ENCODE measurements at regions not wholly inside any gene's neighbourhood (a gene's known extent, or its start where the extent isn't known, plus 50 kb on each side); places are given as distances from the start of the nearest gene placed in this dataset.

DNA sequence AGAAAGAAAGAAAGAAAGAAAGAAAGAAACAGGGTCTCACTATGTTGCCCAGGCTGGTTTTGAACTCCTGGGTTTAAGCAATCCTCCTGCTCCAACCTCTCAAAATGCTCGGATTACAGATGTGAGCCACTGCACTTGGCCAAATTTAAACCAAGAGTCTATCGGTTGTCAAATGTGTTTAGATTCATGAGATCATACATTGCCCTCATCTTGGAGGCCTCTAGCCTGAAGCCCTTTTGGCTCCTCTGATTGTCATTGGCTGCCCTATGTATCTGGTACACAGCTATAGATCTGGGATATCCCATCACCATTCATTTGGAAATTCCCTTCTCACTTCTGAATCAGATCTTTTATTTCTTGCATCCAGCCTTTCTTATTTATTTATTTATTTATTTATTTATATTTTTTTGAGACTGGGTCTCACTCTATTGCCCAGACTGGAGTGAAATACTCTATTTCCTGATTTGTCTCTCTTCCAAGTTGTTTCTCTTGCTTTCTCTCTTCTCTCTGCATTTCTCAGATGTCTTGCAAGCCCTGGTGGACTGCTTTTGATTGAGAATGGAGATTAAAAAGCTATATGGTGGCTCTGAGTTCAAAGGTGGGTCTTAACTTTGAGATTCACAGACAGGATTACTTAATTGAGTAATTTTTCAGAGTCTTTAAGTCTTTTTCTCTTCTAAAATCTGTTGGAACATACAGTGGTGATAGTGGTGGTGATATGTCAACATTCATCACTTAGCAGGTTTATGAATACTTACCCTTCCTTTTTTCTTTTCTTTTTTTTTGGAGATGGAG lies 121.9 kb downstream of the GJA1 start:
- Histone ChIP-seq H3K27ac (ENCODE audit: control insufficient read depth, insufficient read depth) (no peak overlapping the region), H3K4me3 (no peak overlapping the region), H2AFZ (ENCODE audit: control insufficient read depth, low read depth, low read length) (no peak overlapping the region), H3K36me3 (ENCODE audit: control insufficient read depth in 2 of 2, insufficient read depth in 2 of 2, low read length in 1 of 2) (no peaks in the 10 kb centered on the region), H3K4me2 (ENCODE audit: control insufficient read depth, insufficient read depth) (no peak overlapping the region), H3K79me2 (ENCODE audit: control insufficient read depth, insufficient read depth, low read length) (no peaks in the 10 kb centered on the region), H3K9ac (ENCODE audit: control insufficient read depth, insufficient read depth, low read length) (no peak overlapping the region), H3K27me3 (replicated peaks in 1 of 2; ENCODE audit: control insufficient read depth in 2 of 2, insufficient read depth in 2 of 2, low read length in 1 of 2) (no peaks in the 10 kb centered on the region), H4K20me1 (ENCODE audit: control insufficient read depth, insufficient read depth) (no peaks in the 10 kb centered on the region), H3K9me3 (replicated peaks; ENCODE audit: control insufficient read depth, insufficient read depth, low read length) (no peaks in the 10 kb centered on the region), H3K4me1 (ENCODE audit: control insufficient read depth, insufficient read depth, low read length) (no peaks in the 10 kb centered on the region)
- WGBS (ENCODE audit: insufficient coverage, insufficient replicate concordance, low lambda C conversion rate, missing lambda C conversion rate), result 29% methylated on average over 2 of the region's 2 CpGs
- DNase-seq (ENCODE audit: low read depth, low spot score) (no peak), ATAC-seq (no peak), FAIRE-seq (no peak)
- POLR2A ChIA-PET, result no interaction called here
- CTCF ChIA-PET, result no interaction called here
- intact Hi-C loops (cut with micrococcal nuclease; ENCODE audit: unreplicated experiment), result no loop called here
- RAD21 ChIA-PET (ENCODE audit: unreplicated experiment), result no interaction called here
- BruUV-seq (replicated peaks), result no TSS peak
- in situ Hi-C loops (cut with MboI), result no loop called here
- SMC1A ChIA-PET (ENCODE audit: uncharacterized antibody, unreplicated experiment), result no interaction called here
- TF ChIP-seq KAT2A (conservative IDR thresholded peaks at IDR 0.05; ENCODE audit: control insufficient read depth, low read depth, low read length) (no peak), NRF1 (conservative IDR thresholded peaks at IDR 0.05; ENCODE audit: low read depth, low read length) (no peak), ESRRA (IDR thresholded peaks at IDR 0.05; ENCODE audit: low read length) (no peak), SMC3 (IDR thresholded peaks at IDR 0.05; ENCODE audit: borderline replicate concordance, low read length) (no peak), CBX5 (IDR thresholded peaks at IDR 0.05; ENCODE audit: low read depth) (no peak), HDGF (IDR thresholded peaks at IDR 0.05) (no peak), MEF2A (IDR thresholded peaks at IDR 0.05; ENCODE audit: insufficient read depth, low read depth, low read length) (no peak), CHD1 (IDR thresholded peaks at IDR 0.05; ENCODE audit: low read depth, low read length) (no peak)
- TF ChIP-seq, protein P1, sequence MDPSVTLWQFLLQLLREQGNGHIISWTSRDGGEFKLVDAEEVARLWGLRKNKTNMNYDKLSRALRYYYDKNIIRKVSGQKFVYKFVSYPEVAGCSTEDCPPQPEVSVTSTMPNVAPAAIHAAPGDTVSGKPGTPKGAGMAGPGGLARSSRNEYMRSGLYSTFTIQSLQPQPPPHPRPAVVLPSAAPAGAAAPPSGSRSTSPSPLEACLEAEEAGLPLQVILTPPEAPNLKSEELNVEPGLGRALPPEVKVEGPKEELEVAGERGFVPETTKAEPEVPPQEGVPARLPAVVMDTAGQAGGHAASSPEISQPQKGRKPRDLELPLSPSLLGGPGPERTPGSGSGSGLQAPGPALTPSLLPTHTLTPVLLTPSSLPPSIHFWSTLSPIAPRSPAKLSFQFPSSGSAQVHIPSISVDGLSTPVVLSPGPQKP (IDR thresholded peaks at IDR 0.05; ENCODE audit: low read depth, low read length), result no peak
- TF ChIP-seq, protein P2, sequence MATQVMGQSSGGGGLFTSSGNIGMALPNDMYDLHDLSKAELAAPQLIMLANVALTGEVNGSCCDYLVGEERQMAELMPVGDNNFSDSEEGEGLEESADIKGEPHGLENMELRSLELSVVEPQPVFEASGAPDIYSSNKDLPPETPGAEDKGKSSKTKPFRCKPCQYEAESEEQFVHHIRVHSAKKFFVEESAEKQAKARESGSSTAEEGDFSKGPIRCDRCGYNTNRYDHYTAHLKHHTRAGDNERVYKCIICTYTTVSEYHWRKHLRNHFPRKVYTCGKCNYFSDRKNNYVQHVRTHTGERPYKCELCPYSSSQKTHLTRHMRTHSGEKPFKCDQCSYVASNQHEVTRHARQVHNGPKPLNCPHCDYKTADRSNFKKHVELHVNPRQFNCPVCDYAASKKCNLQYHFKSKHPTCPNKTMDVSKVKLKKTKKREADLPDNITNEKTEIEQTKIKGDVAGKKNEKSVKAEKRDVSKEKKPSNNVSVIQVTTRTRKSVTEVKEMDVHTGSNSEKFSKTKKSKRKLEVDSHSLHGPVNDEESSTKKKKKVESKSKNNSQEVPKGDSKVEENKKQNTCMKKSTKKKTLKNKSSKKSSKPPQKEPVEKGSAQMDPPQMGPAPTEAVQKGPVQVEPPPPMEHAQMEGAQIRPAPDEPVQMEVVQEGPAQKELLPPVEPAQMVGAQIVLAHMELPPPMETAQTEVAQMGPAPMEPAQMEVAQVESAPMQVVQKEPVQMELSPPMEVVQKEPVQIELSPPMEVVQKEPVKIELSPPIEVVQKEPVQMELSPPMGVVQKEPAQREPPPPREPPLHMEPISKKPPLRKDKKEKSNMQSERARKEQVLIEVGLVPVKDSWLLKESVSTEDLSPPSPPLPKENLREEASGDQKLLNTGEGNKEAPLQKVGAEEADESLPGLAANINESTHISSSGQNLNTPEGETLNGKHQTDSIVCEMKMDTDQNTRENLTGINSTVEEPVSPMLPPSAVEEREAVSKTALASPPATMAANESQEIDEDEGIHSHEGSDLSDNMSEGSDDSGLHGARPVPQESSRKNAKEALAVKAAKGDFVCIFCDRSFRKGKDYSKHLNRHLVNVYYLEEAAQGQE (IDR thresholded peaks at IDR 0.05; ENCODE audit: low read depth, low read length), result no peak
- TF ChIP-seq, protein P3, sequence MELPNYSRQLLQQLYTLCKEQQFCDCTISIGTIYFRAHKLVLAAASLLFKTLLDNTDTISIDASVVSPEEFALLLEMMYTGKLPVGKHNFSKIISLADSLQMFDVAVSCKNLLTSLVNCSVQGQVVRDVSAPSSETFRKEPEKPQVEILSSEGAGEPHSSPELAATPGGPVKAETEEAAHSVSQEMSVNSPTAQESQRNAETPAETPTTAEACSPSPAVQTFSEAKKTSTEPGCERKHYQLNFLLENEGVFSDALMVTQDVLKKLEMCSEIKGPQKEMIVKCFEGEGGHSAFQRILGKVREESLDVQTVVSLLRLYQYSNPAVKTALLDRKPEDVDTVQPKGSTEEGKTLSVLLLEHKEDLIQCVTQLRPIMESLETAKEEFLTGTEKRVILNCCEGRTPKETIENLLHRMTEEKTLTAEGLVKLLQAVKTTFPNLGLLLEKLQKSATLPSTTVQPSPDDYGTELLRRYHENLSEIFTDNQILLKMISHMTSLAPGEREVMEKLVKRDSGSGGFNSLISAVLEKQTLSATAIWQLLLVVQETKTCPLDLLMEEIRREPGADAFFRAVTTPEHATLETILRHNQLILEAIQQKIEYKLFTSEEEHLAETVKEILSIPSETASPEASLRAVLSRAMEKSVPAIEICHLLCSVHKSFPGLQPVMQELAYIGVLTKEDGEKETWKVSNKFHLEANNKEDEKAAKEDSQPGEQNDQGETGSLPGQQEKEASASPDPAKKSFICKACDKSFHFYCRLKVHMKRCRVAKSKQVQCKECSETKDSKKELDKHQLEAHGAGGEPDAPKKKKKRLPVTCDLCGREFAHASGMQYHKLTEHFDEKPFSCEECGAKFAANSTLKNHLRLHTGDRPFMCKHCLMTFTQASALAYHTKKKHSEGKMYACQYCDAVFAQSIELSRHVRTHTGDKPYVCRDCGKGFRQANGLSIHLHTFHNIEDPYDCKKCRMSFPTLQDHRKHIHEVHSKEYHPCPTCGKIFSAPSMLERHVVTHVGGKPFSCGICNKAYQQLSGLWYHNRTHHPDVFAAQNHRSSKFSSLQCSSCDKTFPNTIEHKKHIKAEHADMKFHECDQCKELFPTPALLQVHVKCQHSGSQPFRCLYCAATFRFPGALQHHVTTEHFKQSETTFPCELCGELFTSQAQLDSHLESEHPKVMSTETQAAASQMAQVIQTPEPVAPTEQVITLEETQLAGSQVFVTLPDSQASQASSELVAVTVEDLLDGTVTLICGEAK (IDR thresholded peaks at IDR 0.05; ENCODE audit: borderline replicate concordance), result no peak
- TF ChIP-seq, protein P4, sequence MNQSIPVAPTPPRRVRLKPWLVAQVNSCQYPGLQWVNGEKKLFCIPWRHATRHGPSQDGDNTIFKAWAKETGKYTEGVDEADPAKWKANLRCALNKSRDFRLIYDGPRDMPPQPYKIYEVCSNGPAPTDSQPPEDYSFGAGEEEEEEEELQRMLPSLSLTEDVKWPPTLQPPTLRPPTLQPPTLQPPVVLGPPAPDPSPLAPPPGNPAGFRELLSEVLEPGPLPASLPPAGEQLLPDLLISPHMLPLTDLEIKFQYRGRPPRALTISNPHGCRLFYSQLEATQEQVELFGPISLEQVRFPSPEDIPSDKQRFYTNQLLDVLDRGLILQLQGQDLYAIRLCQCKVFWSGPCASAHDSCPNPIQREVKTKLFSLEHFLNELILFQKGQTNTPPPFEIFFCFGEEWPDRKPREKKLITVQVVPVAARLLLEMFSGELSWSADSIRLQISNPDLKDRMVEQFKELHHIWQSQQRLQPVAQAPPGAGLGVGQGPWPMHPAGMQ (IDR thresholded peaks at IDR 0.05; ENCODE audit: borderline replicate concordance), result no peak

All from GM12878 (cell line).